AG09319 (cell line): ENCODE measurements at regions not wholly inside any gene's neighbourhood (a gene's known extent, or its start where the extent isn't known, plus 50 kb on each side); places are given as distances from the start of the nearest gene placed in this dataset.

Source experiments
- DNase-seq: peaks from one replicate; pipeline ENCODE4 v3.0.0-alpha.2; 2010; ENCODE audit warnings: low read depth; ENCODE audit errors: extremely low read depth
- CTCF ChIP-seq: IDR thresholded peaks from 2 replicates; pipeline ENCODE4 v1.5.1; 2011; ENCODE audit warnings: low read depth, mild to moderate bottlenecking, inconsistent platforms, low read length, moderate library complexity

- TF ChIP-seq CTCF: no peak
- DNase-seq: no peak
Observed at GRCh38 chr2:81991282-81991681, 1686.7 kb upstream of the LRRTM1 start.

GRCh38 chr2:81987370-81987769 is 1682.8 kb upstream of the LRRTM1 start:
- no peak for DNase-seq
- no peak for TF ChIP-seq CTCF

GRCh38 chr2:81984969-81985637 is 1680.6 kb upstream of the LRRTM1 start:
- TF ChIP-seq CTCF: no peak

GRCh38 chr2:81981585-81981984 is 1677.0 kb upstream of the LRRTM1 start:
- TF ChIP-seq CTCF: no peak
- no peak for DNase-seq

More at GRCh38 chr2:81984969-81985637, 1680.6 kb upstream of the LRRTM1 start:
- no peak for DNase-seq

GRCh38 chr2:81979086-81979485 is 1674.5 kb upstream of the LRRTM1 start:
- DNase-seq: no peak
- no peak for TF ChIP-seq CTCF

GRCh38 chr2:81976998-81977397 is 1672.4 kb upstream of the LRRTM1 start:
- no peak for TF ChIP-seq CTCF
- DNase-seq: no peak

- no peak for TF ChIP-seq CTCF
- DNase-seq: no peak
Observed at GRCh38 chr2:81974216-81974615, 1669.7 kb upstream of the LRRTM1 start.
